Neural cell (in vitro differentiated cells): ENCODE measurements at regions not wholly inside any gene's neighbourhood (a gene's known extent, or its start where the extent isn't known, plus 50 kb on each side); places are given as distances from the start of the nearest gene placed in this dataset.

Experiments
- CTCF ChIP-seq: fragments of 450-650 bp; IDR thresholded peaks from 2 replicates; pipeline ENCODE4 v1.5.1; 2014; ENCODE audit warnings: antibody characterized with exemption, mild to moderate bottlenecking, moderate library complexity; ENCODE audit not compliant: poor library complexity, severe bottlenecking
- REST ChIP-seq: IDR thresholded peaks from 2 replicates; pipeline ENCODE4 v1.6.1; 2012; ENCODE audit warnings: borderline replicate concordance
- SMC3 ChIP-seq: fragments of 450-650 bp; conservative IDR thresholded peaks from 2 replicates; pipeline ENCODE4 v1.6.1; 2014; ENCODE audit warnings: antibody characterized with exemption, mild to moderate bottlenecking, moderate library complexity; ENCODE audit not compliant: poor library complexity

- no peak for TF ChIP-seq CTCF
- TF ChIP-seq SMC3, result no peak
- TF ChIP-seq REST, result no peak
These were observed 1008.4 kb downstream of the JRKL start for GRCh38 chr11:97398246-97398645.
